ENCODE measurements at regions not wholly inside any gene's neighbourhood (a gene's known extent, or its start where the extent isn't known, plus 50 kb on each side); places are given as distances from the start of the nearest gene placed in this dataset.

DNA sequence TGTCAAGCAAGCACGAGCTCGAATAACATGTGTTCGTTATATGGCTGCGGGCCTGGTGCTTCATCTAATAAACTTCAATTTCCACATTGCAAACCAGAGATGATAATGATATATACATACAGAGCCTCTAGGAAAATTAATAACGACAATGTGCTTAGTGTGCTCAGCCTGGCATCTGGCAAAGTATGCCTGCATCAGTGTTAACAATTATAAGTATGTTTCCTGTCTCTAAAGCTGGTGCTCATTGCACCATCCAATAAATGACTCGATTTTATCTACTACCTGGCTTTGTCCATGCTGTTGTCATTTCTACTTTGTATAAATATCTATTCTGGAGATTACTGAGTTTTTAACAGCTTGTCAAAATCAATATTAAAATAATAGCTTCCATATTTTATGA lies 1402.6 kb downstream of the MRPL39 start:
- H3K4me3 ChIP-seq (ENCODE audit: low read depth, poor library complexity, severe bottlenecking), result no peak overlapping the region
- intact Hi-C loops (cut with DNase I; ENCODE audit: low total_unique reads), result no loop called here
- DNase-seq (ENCODE audit: low spot score in 2 of 2), result no peak
- 49 to 60% methylated on average over 6 of the region's 6 CpGs for WGBS, 2 donors
- TF ChIP-seq, protein P1, sequence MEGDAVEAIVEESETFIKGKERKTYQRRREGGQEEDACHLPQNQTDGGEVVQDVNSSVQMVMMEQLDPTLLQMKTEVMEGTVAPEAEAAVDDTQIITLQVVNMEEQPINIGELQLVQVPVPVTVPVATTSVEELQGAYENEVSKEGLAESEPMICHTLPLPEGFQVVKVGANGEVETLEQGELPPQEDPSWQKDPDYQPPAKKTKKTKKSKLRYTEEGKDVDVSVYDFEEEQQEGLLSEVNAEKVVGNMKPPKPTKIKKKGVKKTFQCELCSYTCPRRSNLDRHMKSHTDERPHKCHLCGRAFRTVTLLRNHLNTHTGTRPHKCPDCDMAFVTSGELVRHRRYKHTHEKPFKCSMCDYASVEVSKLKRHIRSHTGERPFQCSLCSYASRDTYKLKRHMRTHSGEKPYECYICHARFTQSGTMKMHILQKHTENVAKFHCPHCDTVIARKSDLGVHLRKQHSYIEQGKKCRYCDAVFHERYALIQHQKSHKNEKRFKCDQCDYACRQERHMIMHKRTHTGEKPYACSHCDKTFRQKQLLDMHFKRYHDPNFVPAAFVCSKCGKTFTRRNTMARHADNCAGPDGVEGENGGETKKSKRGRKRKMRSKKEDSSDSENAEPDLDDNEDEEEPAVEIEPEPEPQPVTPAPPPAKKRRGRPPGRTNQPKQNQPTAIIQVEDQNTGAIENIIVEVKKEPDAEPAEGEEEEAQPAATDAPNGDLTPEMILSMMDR (IDR thresholded peaks at IDR 0.05), result no peak
- TF ChIP-seq POLR2A (IDR thresholded peaks at IDR 0.05), result no peak

GRCh38 chr21:24200052-24200451 lies 1407.2 kb downstream of the MRPL39 start:
- intact Hi-C loops (cut with DNase I; ENCODE audit: low total_unique reads), result no loop called here
- DNase-seq (ENCODE audit: low spot score in 2 of 2), result no peak
- TF ChIP-seq, protein P1 (IDR thresholded peaks at IDR 0.05), result no peak
- no peak for TF ChIP-seq POLR2A (IDR thresholded peaks at IDR 0.05)
- no peak overlapping the region for H3K4me3 ChIP-seq (ENCODE audit: low read depth, poor library complexity, severe bottlenecking)
- WGBS, 2 donors, result 89 to 92% methylated on average over 2 of the region's 2 CpGs

GRCh38 chr21:24197923-24198322 lies 1409.4 kb downstream of the MRPL39 start:
- no peak for DNase-seq (ENCODE audit: low spot score in 2 of 2)
- no peak overlapping the region for H3K4me3 ChIP-seq (ENCODE audit: low read depth, poor library complexity, severe bottlenecking)
- intact Hi-C loops (cut with DNase I; ENCODE audit: low total_unique reads), result no loop called here
- TF ChIP-seq, protein P1 (IDR thresholded peaks at IDR 0.05), result no peak
- no peak for TF ChIP-seq POLR2A (IDR thresholded peaks at IDR 0.05)

GRCh38 chr21:24197132-24197643 lies 1410.1 kb downstream of the MRPL39 start:
- 56 to 69% methylated on average over 5 of the region's 5 CpGs for whole genome bisulfite sequencing, 2 donors
- no peak overlapping the region for H3K4me3 ChIP-seq (ENCODE audit: low read depth, poor library complexity, severe bottlenecking)
- TF ChIP-seq, protein P1 (IDR thresholded peaks at IDR 0.05), result no peak
- TF ChIP-seq POLR2A (IDR thresholded peaks at IDR 0.05), result no peak
- DNase-seq (ENCODE audit: low spot score in 2 of 2), result no peak
- intact Hi-C loops (cut with DNase I; ENCODE audit: low total_unique reads), result no loop called here

DNA sequence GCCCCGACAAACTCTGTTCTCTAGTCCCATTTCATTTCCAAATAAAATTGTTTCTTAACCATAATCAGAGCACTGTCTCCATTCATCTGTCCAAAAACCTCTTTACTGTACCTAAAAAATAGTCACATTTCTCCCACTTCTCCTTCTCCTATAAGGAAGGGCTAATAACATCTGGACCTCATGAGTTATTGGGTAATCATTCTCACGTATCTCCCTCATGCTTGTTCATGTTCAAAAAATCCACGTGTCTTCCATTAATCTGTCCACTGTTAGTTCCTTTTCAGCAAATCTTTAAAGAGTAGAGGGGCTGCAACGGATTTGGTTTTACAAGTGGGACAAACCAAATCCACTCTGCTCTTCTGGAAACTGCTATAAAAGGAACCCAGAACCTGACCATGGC lies 1418.8 kb downstream of the MRPL39 start:
- no peak overlapping the region for H3K4me3 ChIP-seq (ENCODE audit: low read depth, poor library complexity, severe bottlenecking)
- intact Hi-C loops (cut with DNase I; ENCODE audit: low total_unique reads), result no loop called here
- DNase-seq (ENCODE audit: low spot score in 2 of 2), result no peak
- WGBS, 2 donors, result 46 to 54% methylated on average over 4 of the region's 4 CpGs
- no peak for TF ChIP-seq POLR2A (IDR thresholded peaks at IDR 0.05)
- TF ChIP-seq, protein P1 (IDR thresholded peaks at IDR 0.05), result no peak

- intact Hi-C loops (cut with DNase I; ENCODE audit: low total_unique reads), result no loop called here
- DNase-seq (ENCODE audit: low spot score in 2 of 2), result no peak
- no peak overlapping the region for H3K4me3 ChIP-seq (ENCODE audit: low read depth, poor library complexity, severe bottlenecking)
- TF ChIP-seq POLR2A (IDR thresholded peaks at IDR 0.05), result no peak
- TF ChIP-seq, protein P1 (IDR thresholded peaks at IDR 0.05), result no peak
- 49 to 60% methylated on average over 3 of the region's 3 CpGs for WGBS, 2 donors
These were observed 1424.2 kb downstream of the MRPL39 start for GRCh38 chr21:24183077-24183476.

Data from lower leg skin (tissue), 4 donors.